Karpas-422 (cell line): ENCODE measurements at regions not wholly inside any gene's neighbourhood (a gene's known extent, or its start where the extent isn't known, plus 50 kb on each side); places are given as distances from the start of the nearest gene placed in this dataset.
"Not testable (repeated sequence)": the region's sequence is repeated elsewhere in the genome, so short reads cannot be mapped to it uniquely, and the experiment has no call there.

ENCODE experiments used
- DNase-seq: peaks from one replicate; pipeline ENCODE4 v3.0.0-alpha.2; 2015
- H2AFZ ChIP-seq: fragments of 200-600 bp; sonication (generic); 2 replicates; pipeline ENCODE4 v1.6.1; 2014; ENCODE audit warnings: antibody characterized with exemption, low read length, mixed read lengths
- H3K27ac ChIP-seq: fragments of 200-600 bp; sonication (generic); 2 replicates; pipeline ENCODE4 v1.5.1; 2014; ENCODE audit warnings: mild to moderate bottlenecking, low read length, moderate library complexity
- H3K27me3 ChIP-seq: fragments of 200-600 bp; sonication (generic); 2 replicates; pipeline ENCODE4 v1.6.1; 2014; ENCODE audit warnings: low read length, mixed read lengths
- H3K36me3 ChIP-seq: fragments of 200-600 bp; sonication (generic); 2 replicates; pipeline ENCODE4 v1.6.1; 2014; ENCODE audit warnings: low read length, mixed read lengths; ENCODE audit not compliant: insufficient read depth
- H3K4me1 ChIP-seq: fragments of 200-600 bp; sonication (generic); 2 replicates; pipeline ENCODE4 v1.6.1; 2014; ENCODE audit warnings: mild to moderate bottlenecking, low read length, mixed read lengths
- H3K4me2 ChIP-seq: fragments of 200-600 bp; sonication (generic); 2 replicates; pipeline ENCODE4 v1.6.1; 2014; ENCODE audit warnings: low read length, low read depth, mild to moderate bottlenecking; ENCODE audit not compliant: poor library complexity, severe bottlenecking
- H3K4me3 ChIP-seq: fragments of 200-600 bp; sonication (generic); 2 replicates; pipeline ENCODE4 v1.5.1; 2014; ENCODE audit warnings: mild to moderate bottlenecking, antibody characterized with exemption, low read length, mixed read lengths
- H3K79me2 ChIP-seq: fragments of 200-600 bp; sonication (generic); 2 replicates; pipeline ENCODE4 v1.6.1; 2014; ENCODE audit warnings: mild to moderate bottlenecking, low read length, mixed read lengths
- H3K9ac ChIP-seq: fragments of 200-600 bp; sonication (generic); 2 replicates; pipeline ENCODE4 v1.6.0; 2014; ENCODE audit warnings: low read length
- H3K9me2 ChIP-seq: fragments of 200-600 bp; sonication (generic), shearing (Covaris generic); replicated peaks from 2 replicates; pipeline ENCODE4 v1.6.0; 2014; ENCODE audit warnings: mild to moderate bottlenecking, low read length, moderate library complexity; ENCODE audit not compliant: insufficient read depth
- H3K9me3 ChIP-seq: fragments of 300-700, 200-600 bp; sonication (generic); 2 replicates; pipeline ENCODE4 v1.6.1; 2014; ENCODE audit warnings: low read length, mixed read lengths
- H4K20me1 ChIP-seq: fragments of 200-600 bp; sonication (generic); 2 replicates; pipeline ENCODE4 v1.6.1; 2014; ENCODE audit warnings: mild to moderate bottlenecking, antibody characterized with exemption, low read length, low read depth; ENCODE audit not compliant: insufficient read depth

- H3K27me3 ChIP-seq: no peaks in the 10 kb centered on the region
- H4K20me1 ChIP-seq: no peaks in the 10 kb centered on the region
- H3K36me3 ChIP-seq: no peaks in the 10 kb centered on the region
- no peaks in the 10 kb centered on the region for H3K9me2 ChIP-seq
- no peaks in the 10 kb centered on the region for H3K9me3 ChIP-seq
- H3K9ac ChIP-seq: no peak overlapping the region
- H3K27ac ChIP-seq: no peak overlapping the region
- no peak overlapping the region for H3K4me3 ChIP-seq
- H3K4me1 ChIP-seq: no peaks in the 10 kb centered on the region
- DNase-seq: no peak
- no peak overlapping the region for H3K4me2 ChIP-seq
- no peak overlapping the region for H2AFZ ChIP-seq
- no peaks in the 10 kb centered on the region for H3K79me2 ChIP-seq
Measured at GRCh38 chr10:130509881-130510689, 373.9 kb downstream of the GLRX3 start.

GRCh38 chr10:130510755-130511154, 374.6 kb downstream of the GLRX3 start:
- Histone ChIP-seq H4K20me1 (no peaks in the 10 kb centered on the region), H3K27me3 (no peaks in the 10 kb centered on the region), H3K4me1 (no peaks in the 10 kb centered on the region), H3K4me3 (no peak overlapping the region), H3K4me2 (no peak overlapping the region), H3K79me2 (no peaks in the 10 kb centered on the region), H3K9me2 (no peaks in the 10 kb centered on the region), H3K9me3 (no peaks in the 10 kb centered on the region), H2AFZ (no peak overlapping the region), H3K9ac (no peak overlapping the region), H3K36me3 (no peaks in the 10 kb centered on the region), H3K27ac (no peak overlapping the region)
- no peak for DNase-seq

DNA sequence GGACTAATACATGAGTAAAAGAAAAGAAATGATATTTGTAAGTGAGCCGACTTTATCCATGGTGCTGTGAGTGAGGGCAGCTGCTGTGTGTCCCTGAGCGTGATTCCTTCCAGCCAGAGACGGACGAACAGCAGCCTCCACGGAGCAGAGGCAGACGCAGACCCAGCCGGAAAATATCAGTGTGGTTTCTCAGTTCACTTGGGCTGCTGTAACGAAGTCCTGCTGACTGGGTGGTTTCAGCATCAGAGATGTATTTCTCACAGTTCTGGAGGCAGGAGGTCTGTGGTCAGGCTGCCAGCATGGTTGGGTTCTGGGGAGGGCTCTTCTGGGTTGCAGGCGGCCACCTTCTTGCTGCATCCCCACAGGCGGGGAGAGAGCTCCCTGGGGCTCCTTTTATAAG, 375.6 kb downstream of the GLRX3 start:
- Histone ChIP-seq H3K79me2 (no peaks in the 10 kb centered on the region), H3K4me3 (no peak overlapping the region), H3K9me3 (no peaks in the 10 kb centered on the region), H3K27me3 (no peaks in the 10 kb centered on the region), H3K4me2 (no peak overlapping the region), H3K4me1 (no peaks in the 10 kb centered on the region), H3K36me3 (no peaks in the 10 kb centered on the region), H3K27ac (no peak overlapping the region), H3K9ac (no peak overlapping the region), H4K20me1 (no peaks in the 10 kb centered on the region), H3K9me2 (no peaks in the 10 kb centered on the region), H2AFZ (no peak overlapping the region)
- DNase-seq: no peak

DNA sequence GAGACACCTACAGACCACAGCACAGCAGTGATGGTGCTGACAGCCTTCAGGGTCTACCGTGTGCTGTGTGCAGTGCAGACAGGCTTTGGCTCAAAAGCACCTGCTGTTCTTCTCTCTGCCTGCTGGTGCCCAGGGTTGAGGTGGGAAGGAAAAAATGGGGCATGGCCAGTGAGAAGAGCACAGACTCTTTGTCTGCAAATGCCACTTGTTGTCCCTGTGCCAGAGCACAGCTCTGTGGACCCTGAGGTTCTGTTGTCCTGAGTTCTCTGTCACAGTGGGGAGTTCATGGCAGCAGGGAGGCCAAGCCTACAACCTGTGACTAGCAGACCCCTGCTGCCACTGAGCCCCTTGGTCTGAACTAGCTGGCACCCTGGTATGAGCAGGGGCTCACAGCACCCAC, 376.7 kb downstream of the GLRX3 start:
- Histone ChIP-seq H3K27me3 (no peaks in the 10 kb centered on the region), H3K79me2 (no peaks in the 10 kb centered on the region), H4K20me1 (no peaks in the 10 kb centered on the region), H3K27ac (no peak overlapping the region), H3K4me3 (no peak overlapping the region), H3K36me3 (no peaks in the 10 kb centered on the region), H3K9me2 (no peaks in the 10 kb centered on the region), H3K9ac (no peak overlapping the region), H2AFZ (no peak overlapping the region), H3K4me2 (no peak overlapping the region), H3K9me3 (no peaks in the 10 kb centered on the region), H3K4me1 (no peaks in the 10 kb centered on the region)
- no peak for DNase-seq

- Histone ChIP-seq H3K36me3 (no peaks in the 10 kb centered on the region), H4K20me1 (no peaks in the 10 kb centered on the region), H3K9me2 (no peaks in the 10 kb centered on the region), H3K4me1 (no peaks in the 10 kb centered on the region), H3K4me2 (no peak overlapping the region), H3K27ac (no peak overlapping the region), H3K4me3 (no peak overlapping the region), H3K9me3 (no peaks in the 10 kb centered on the region), H3K79me2 (no peaks in the 10 kb centered on the region), H3K9ac (no peak overlapping the region), H3K27me3 (no peaks in the 10 kb centered on the region), H2AFZ (no peak overlapping the region)
- DNase-seq: no peak
Measured at GRCh38 chr10:130513686-130514476, 377.7 kb downstream of the GLRX3 start.

- no peaks in the 10 kb centered on the region for H3K9me2 ChIP-seq
- no peaks in the 10 kb centered on the region for H4K20me1 ChIP-seq
- H3K9ac ChIP-seq: no peak overlapping the region
- H3K27ac ChIP-seq: no peak overlapping the region
- no peaks in the 10 kb centered on the region for H3K79me2 ChIP-seq
- H3K4me3 ChIP-seq: no peak overlapping the region
- H3K36me3 ChIP-seq: no peaks in the 10 kb centered on the region
- DNase-seq: no peak
- H3K27me3 ChIP-seq: no peaks in the 10 kb centered on the region
- H3K4me1 ChIP-seq: no peaks in the 10 kb centered on the region
- no peak overlapping the region for H2AFZ ChIP-seq
- H3K4me2 ChIP-seq: no peak overlapping the region
- H3K9me3 ChIP-seq: no peaks in the 10 kb centered on the region
Measured at GRCh38 chr10:130515670-130516069, 379.5 kb downstream of the GLRX3 start.

DNA sequence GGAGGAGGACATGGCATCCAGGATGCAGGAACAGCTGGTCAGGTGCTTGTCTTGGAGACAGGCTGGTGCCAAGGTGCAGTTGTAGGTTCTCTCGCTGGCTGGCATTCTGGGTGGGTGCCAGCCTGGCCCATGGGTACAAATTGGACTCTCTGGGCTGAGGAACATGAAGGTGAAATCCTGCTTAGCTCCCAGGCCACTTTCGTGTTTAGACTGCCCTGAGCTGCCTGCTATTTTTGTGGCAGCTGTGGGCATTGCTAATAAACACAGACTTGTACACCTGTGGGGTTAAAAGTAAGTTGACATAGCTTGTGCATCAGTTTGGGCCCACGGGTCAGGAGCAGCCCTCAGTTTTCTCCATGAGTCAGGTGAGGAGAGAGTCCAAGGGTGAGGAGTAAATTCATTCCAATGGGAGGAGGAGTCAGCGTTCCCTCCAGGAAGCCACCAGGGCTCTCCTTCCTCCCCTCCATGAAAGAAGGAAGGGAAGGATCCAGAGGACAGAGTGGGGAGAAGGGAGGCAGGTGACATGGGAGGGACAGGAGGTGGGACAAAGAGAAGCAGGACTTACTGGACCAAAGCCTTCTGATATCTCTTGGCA, 380.0 kb downstream of the GLRX3 start:
- no peak overlapping the region for H2AFZ ChIP-seq
- no peaks in the 10 kb centered on the region for H3K9me3 ChIP-seq

DNA sequence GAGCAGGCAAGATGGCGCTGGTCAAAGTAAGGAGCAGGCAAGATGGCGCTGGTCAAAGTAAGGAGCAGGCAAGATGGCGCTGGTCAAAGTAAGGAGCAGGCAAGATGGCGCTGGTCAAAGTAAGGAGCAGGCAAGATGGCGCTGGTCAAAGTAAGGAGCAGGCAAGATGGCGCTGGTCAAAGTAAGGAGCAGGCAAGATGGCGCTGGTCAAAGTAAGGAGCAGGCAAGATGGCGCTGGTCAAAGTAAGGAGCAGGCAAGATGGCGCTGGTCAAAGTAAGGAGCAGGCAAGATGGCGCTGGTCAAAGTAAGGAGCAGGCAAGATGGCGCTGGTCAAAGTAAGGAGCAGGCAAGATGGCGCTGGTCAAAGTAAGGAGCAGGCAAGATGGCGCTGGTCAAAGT, 382.7 kb downstream of the GLRX3 start:
- DNase-seq, H3K9me2 ChIP-seq, H3K79me2 ChIP-seq, H3K27me3 ChIP-seq, H2AFZ ChIP-seq, H3K36me3 ChIP-seq, H3K27ac ChIP-seq, H3K4me2 ChIP-seq, H3K9ac ChIP-seq, H3K9me3 ChIP-seq, H4K20me1 ChIP-seq, H3K4me3 ChIP-seq, H3K4me1 ChIP-seq: not testable (repeated sequence)

More for the DNA sequence above, 380.0 kb downstream of the GLRX3 start:
- no peaks in the 10 kb centered on the region for H3K36me3 ChIP-seq
- no peaks in the 10 kb centered on the region for H3K4me1 ChIP-seq
- H3K27me3 ChIP-seq: no peaks in the 10 kb centered on the region
- no peak overlapping the region for H3K27ac ChIP-seq
- no peak for DNase-seq
- no peaks in the 10 kb centered on the region for H4K20me1 ChIP-seq
- no peak overlapping the region for H3K9ac ChIP-seq
- no peak overlapping the region for H3K4me2 ChIP-seq
- H3K4me3 ChIP-seq: no peak overlapping the region
- H3K9me2 ChIP-seq: no peaks in the 10 kb centered on the region
- no peaks in the 10 kb centered on the region for H3K79me2 ChIP-seq
